Nephron progenitor cell (in vitro differentiated cells): ENCODE measurements at regions not wholly inside any gene's neighbourhood (a gene's known extent, or its start where the extent isn't known, plus 50 kb on each side); places are given as distances from the start of the nearest gene placed in this dataset.

ENCODE experiments used
- DNase-seq: peaks from one replicate; pipeline ENCODE4 v3.0.0; 2021
- H3K27ac Mint-ChIP-seq: 2 replicates; pipeline ENCODE4 v1.8.0; 2021; ENCODE audit warnings: mild to moderate bottlenecking, moderate library complexity, mixed read lengths
- H3K27me3 Mint-ChIP-seq: 2 replicates; pipeline ENCODE4 v1.8.0; 2021; ENCODE audit warnings: mild to moderate bottlenecking, low read depth, mixed read lengths; ENCODE audit not compliant: poor library complexity
- H3K36me3 Mint-ChIP-seq: 2 replicates; pipeline ENCODE4 v1.8.0; 2021; ENCODE audit warnings: low read depth, mixed read lengths
- H3K4me1 Mint-ChIP-seq: 2 replicates; pipeline ENCODE4 v1.8.0; 2021; ENCODE audit warnings: mixed read lengths
- H3K4me3 Mint-ChIP-seq: 2 replicates; pipeline ENCODE4 v1.8.0; 2021; ENCODE audit warnings: mild to moderate bottlenecking, moderate library complexity, mixed read lengths
- H3K9me3 Mint-ChIP-seq: 2 replicates; pipeline ENCODE4 v1.8.0; 2021; ENCODE audit warnings: mild to moderate bottlenecking, moderate library complexity, mixed read lengths
- CTCF ChIP-seq: fragments of 200-600 bp; sonication (generic); IDR thresholded peaks from 2 replicates; pipeline ENCODE4 v1.5.0; 2021; ENCODE audit warnings: antibody characterized with exemption

GRCh38 chr3:159565313-159565712, 423.3 kb upstream of the IL12A start:
- no peak overlapping the region for H3K4me3 Mint-ChIP-seq
- no peaks in the 10 kb centered on the region for H3K27me3 Mint-ChIP-seq
- no peak overlapping the region for H3K27ac Mint-ChIP-seq
- H3K36me3 Mint-ChIP-seq: no peaks in the 10 kb centered on the region
- H3K9me3 Mint-ChIP-seq: peaks cover 5% of the 10 kb centered on the region
- no peaks in the 10 kb centered on the region for H3K4me1 Mint-ChIP-seq
- TF ChIP-seq CTCF: no peak
- no peak for DNase-seq

DNA sequence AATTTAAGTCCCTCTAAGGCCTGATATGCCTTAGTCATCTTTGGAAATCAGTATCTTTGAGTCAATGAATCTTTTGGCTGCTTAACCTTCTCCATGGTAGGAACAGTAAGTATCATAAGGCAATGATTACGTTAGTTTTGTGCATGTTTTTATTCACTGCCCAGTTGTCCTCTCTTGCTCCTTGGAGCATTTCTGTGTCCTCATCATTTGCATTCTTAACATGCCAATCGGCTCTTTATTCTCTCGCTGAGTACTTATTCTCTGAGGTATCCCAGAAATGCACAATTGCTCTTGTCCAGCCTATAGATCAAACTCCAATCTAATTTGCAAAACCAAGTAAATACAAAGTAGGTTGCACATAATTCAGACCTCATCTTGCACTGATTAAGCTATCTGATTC, 405.0 kb upstream of the IL12A start:
- Mint-ChIP-seq H3K9me3 (no peaks in the 10 kb centered on the region), H3K4me1 (peaks cover 13% of the 10 kb centered on the region), H3K36me3 (no peaks in the 10 kb centered on the region), H3K4me3 (no peak overlapping the region), H3K27me3 (peaks cover 3% of the 10 kb centered on the region), H3K27ac (no peak overlapping the region)
- TF ChIP-seq CTCF: no peak
- no peak for DNase-seq

GRCh38 chr3:159584421-159584820, 404.2 kb upstream of the IL12A start:
- H3K9me3 Mint-ChIP-seq: no peaks in the 10 kb centered on the region
- H3K4me1 Mint-ChIP-seq: peaks cover 13% of the 10 kb centered on the region
- H3K36me3 Mint-ChIP-seq: no peaks in the 10 kb centered on the region
- no peak overlapping the region for H3K4me3 Mint-ChIP-seq
- no peak for DNase-seq
- H3K27me3 Mint-ChIP-seq: peaks cover 6% of the 10 kb centered on the region
- TF ChIP-seq CTCF: no peak
- no peak overlapping the region for H3K27ac Mint-ChIP-seq

DNA sequence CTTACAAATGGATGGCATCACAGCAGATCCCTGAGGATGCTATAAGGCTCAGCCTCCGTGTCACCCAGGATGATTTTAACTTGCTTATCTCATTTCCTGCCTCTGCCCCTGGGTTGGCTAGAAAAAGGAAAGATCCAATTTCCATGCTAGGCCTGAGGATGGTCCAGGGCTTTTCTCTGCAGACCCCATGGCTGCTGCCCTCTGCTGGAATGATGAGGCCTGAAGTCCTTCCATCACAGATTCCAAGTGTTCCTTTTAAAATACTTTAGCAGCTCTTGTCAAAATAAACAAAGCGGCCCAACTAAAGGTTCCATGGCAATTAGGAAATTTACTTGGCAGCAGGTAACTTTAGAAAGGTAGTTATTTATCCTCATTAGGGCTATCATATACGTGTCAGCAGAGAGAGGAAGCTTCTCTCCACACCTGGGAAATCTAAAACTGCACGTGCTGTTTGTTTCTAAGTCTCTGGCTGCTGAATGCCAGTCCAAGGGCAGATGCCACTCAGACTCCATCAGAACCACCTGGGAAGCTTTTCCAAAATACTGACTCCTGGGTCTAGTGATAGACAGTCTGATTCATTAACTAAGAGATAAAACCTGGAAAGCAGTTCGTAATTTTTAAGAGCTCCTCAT, 401.9 kb upstream of the IL12A start:
- H3K9me3 Mint-ChIP-seq: no peaks in the 10 kb centered on the region
- peak; percentile 55 for DNase-seq
- TF ChIP-seq CTCF: peak; percentile 69

GRCh38 chr3:159593927-159594605, 394.6 kb upstream of the IL12A start:
- Mint-ChIP-seq H3K4me3 (no peak overlapping the region), H3K9me3 (peaks cover 24% of the 10 kb centered on the region), H3K36me3 (no peaks in the 10 kb centered on the region), H3K27me3 (peaks cover 28% of the 10 kb centered on the region), H3K4me1 (no peaks in the 10 kb centered on the region), H3K27ac (no peak overlapping the region)
- no peak for DNase-seq
- no peak for TF ChIP-seq CTCF

More for the DNA sequence above, 401.9 kb upstream of the IL12A start:
- H3K4me3 Mint-ChIP-seq: no peak overlapping the region
- peaks cover 20% of the 10 kb centered on the region for H3K27me3 Mint-ChIP-seq
- no peak overlapping the region for H3K27ac Mint-ChIP-seq
- H3K36me3 Mint-ChIP-seq: no peaks in the 10 kb centered on the region
- peaks cover 13% of the 10 kb centered on the region for H3K4me1 Mint-ChIP-seq

DNA sequence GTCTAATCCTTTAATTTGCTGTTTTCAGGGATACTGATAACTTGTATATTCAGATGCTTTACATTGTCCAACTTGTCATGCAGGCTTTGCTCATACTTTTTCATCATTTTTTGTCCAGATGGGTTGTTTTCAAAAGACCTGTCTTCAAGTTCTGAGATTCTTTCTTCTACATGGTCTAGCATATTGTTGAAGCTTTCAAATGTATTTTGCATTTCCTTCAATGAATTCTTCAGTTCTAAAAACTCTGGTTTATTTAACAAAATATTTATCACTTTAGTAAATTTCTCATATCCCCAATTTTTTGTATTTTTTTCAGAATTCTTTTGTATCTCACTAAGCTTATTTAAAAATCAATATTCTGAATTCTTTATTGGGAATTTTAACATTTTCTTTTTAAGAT, 388.3 kb upstream of the IL12A start:
- H3K4me3 Mint-ChIP-seq: no peak overlapping the region
- no peaks in the 10 kb centered on the region for H3K4me1 Mint-ChIP-seq
- H3K9me3 Mint-ChIP-seq: peaks cover 54% of the 10 kb centered on the region
- TF ChIP-seq CTCF: no peak
- H3K27ac Mint-ChIP-seq: no peak overlapping the region
- DNase-seq: no peak
- peaks cover 8% of the 10 kb centered on the region for H3K27me3 Mint-ChIP-seq
- H3K36me3 Mint-ChIP-seq: peaks cover 4% of the 10 kb centered on the region
